H1 (cell line): ENCODE measurements at regions not wholly inside any gene's neighbourhood (a gene's known extent, or its start where the extent isn't known, plus 50 kb on each side); places are given as distances from the start of the nearest gene placed in this dataset.

ENCODE experiments used
- CTCF ChIA-PET: fragments of 300-600 bp; sonication (Branson Sonifier 250); formaldehyde crosslinking; loops from one replicate; lab custom pipeline; 2021; ENCODE audit not compliant: partially characterized antibody; lab: Charles Lee
- POLR2A ChIA-PET: fragments of 300-600 bp; sonication (Branson Sonifier 250); formaldehyde crosslinking; loops from one replicate; lab custom pipeline; 2021; ENCODE audit warnings: inconsistent platforms; ENCODE audit not compliant: partially characterized antibody; lab: Charles Lee
- DNase-seq, 2 experiments: peaks; one replicate each; pipeline versions ENCODE4 v3.0.0 to v3.0.0-alpha.2; 2010 to 2022; ENCODE audit warnings: low spot score in 2 of 2, low read depth in 1 of 2, mixed read lengths in 1 of 2
- FAIRE-seq: peaks from 2 replicates; lab custom pipeline; 2011; peaks lifted over from hg19 to GRCh38; lab: Jason Lieb, UNC
- H2AFZ ChIP-seq: 2 replicates; pipeline ENCODE4 v1.8.1; 2012; ENCODE audit warnings: low read length, inconsistent platforms
- H2AK5ac ChIP-seq: 2 replicates; pipeline ENCODE4 v1.6.1; 2013; ENCODE audit warnings: low read depth, low read length
- H2BK120ac ChIP-seq: replicated peaks from 2 replicates; pipeline ENCODE3; 2013; ENCODE audit warnings: low read depth, low read length, inconsistent platforms
- H2BK12ac ChIP-seq: 2 replicates; pipeline ENCODE4 v1.6.1; 2013; ENCODE audit warnings: low read depth, low read length
- H2BK15ac ChIP-seq: 2 replicates; pipeline ENCODE4 v1.6.1; 2013; ENCODE audit warnings: low read length
- H2BK20ac ChIP-seq: 2 replicates; pipeline ENCODE4 v1.6.1; 2013; ENCODE audit warnings: low read length
- H2BK5ac ChIP-seq: 2 replicates; pipeline ENCODE4 v1.6.1; 2013; ENCODE audit warnings: low read depth, low read length
- H3K14ac ChIP-seq: 2 replicates; pipeline ENCODE4 v1.6.1; 2013; ENCODE audit warnings: inconsistent platforms; ENCODE audit not compliant: insufficient read length
- H3K18ac ChIP-seq: 2 replicates; pipeline ENCODE4 v1.6.1; 2013; ENCODE audit warnings: low read length; ENCODE audit errors: extremely low read depth
- H3K23ac ChIP-seq: 2 replicates; pipeline ENCODE4 v1.6.1; 2013; ENCODE audit warnings: inconsistent platforms; ENCODE audit not compliant: insufficient read length
- H3K23me2 ChIP-seq: 2 replicates; pipeline ENCODE4 v1.6.1; 2013; ENCODE audit warnings: low read depth, low read length
- H3K27ac ChIP-seq: 2 replicates; pipeline ENCODE4 v1.6.1; 2011; ENCODE audit warnings: low read depth, low read length, inconsistent platforms
- H3K27me3 ChIP-seq, 4 experiments: replicated peaks in 1 of 4; 1 replicate in 1 of 4; 2 replicates in 3 of 4; pipeline versions ENCODE4 v1.6.1 to v1.8.1; 2011 to 2013; ENCODE audit warnings: low read length in 3 of 4, mild to moderate bottlenecking in 3 of 4, inconsistent platforms in 2 of 4, mixed read lengths in 2 of 4, moderate library complexity in 1 of 4; ENCODE audit not compliant: control insufficient read depth in 3 of 4, insufficient read depth in 3 of 4; ENCODE audit errors: extremely low read depth in 1 of 4
- H3K36me3 ChIP-seq, 4 experiments: 2 replicates each; pipeline versions ENCODE4 v1.6.1 to v1.8.1; 2011 to 2013; ENCODE audit warnings: mild to moderate bottlenecking in 4 of 4, low read length in 3 of 4, moderate library complexity in 2 of 4, control low read depth in 1 of 4, inconsistent platforms in 1 of 4; ENCODE audit not compliant: insufficient read depth in 4 of 4, control insufficient read depth in 2 of 4
- H3K4ac ChIP-seq: replicated peaks from 2 replicates; pipeline ENCODE3; 2013; ENCODE audit warnings: low read length, low read depth, mixed read lengths, inconsistent platforms; ENCODE audit not compliant: insufficient read length
- H3K4me1 ChIP-seq, 4 experiments: replicated peaks in 1 of 4; 1 replicate in 1 of 4; 2 replicates in 3 of 4; pipeline versions ENCODE4 v1.6.1 to v1.8.1; 2011 to 2013; ENCODE audit warnings: low read length in 3 of 4, inconsistent platforms in 2 of 4, mixed read lengths in 1 of 4; ENCODE audit not compliant: insufficient read depth in 4 of 4, control insufficient read depth in 3 of 4
- H3K4me2 ChIP-seq, 2 experiments: 2 replicates each; pipeline versions ENCODE4 v1.6.1 to v1.8.1; 2011 to 2013; ENCODE audit warnings: low read depth in 2 of 2, low read length in 2 of 2, control low read depth in 1 of 2, inconsistent platforms in 1 of 2, mild to moderate bottlenecking in 1 of 2; ENCODE audit not compliant: insufficient read depth in 1 of 2
- H3K4me3 ChIP-seq, 4 experiments: fragments of 200-600, 300-600 bp in 1 of 4; sonication (generic), shearing (Covaris generic), sonication (Bioruptor Twin) in 1 of 4; 2 replicates each; pipeline versions ENCODE4 v1.5.1 to v1.8.1; 2011 to 2016; ENCODE audit warnings: low read length in 4 of 4, low read depth in 3 of 4, control low read depth in 2 of 4, inconsistent platforms in 2 of 4, mild to moderate bottlenecking in 2 of 4, mixed read lengths in 1 of 4, moderate library complexity in 1 of 4; ENCODE audit not compliant: insufficient read depth in 2 of 4; ENCODE audit errors: extremely low read depth in 1 of 4
- H3K56ac ChIP-seq: replicated peaks from 2 replicates; pipeline ENCODE3; 2013; ENCODE audit warnings: low read depth, mild to moderate bottlenecking, mixed read lengths, low read length, inconsistent platforms; ENCODE audit not compliant: insufficient read length
- H3K79me1 ChIP-seq: 2 replicates; pipeline ENCODE4 v1.6.1; 2013; ENCODE audit warnings: low read depth, low read length, control low read depth
- H3K79me2 ChIP-seq, 2 experiments: 2 replicates each; pipeline versions ENCODE4 v1.6.1 to v1.8.1; 2012 to 2013; ENCODE audit warnings: low read length in 2 of 2, mild to moderate bottlenecking in 2 of 2, inconsistent platforms in 1 of 2; ENCODE audit not compliant: insufficient read depth in 2 of 2, control insufficient read depth in 1 of 2
- H3K9ac ChIP-seq, 4 experiments: replicated peaks in 1 of 4; 1 replicate in 1 of 4; 2 replicates in 3 of 4; pipeline versions ENCODE4 v1.6.1 to v1.8.1; 2011 to 2013; ENCODE audit warnings: low read depth in 3 of 4, low read length in 3 of 4, control low read depth in 2 of 4, mild to moderate bottlenecking in 2 of 4, moderate library complexity in 2 of 4, inconsistent platforms in 1 of 4; ENCODE audit errors: extremely low read depth in 1 of 4
- H3K9me3 ChIP-seq, 2 experiments: 2 replicates each; pipeline versions ENCODE4 v1.6.1 to v1.8.1; 2012 to 2013; ENCODE audit warnings: mild to moderate bottlenecking in 2 of 2, moderate library complexity in 2 of 2, control low read depth in 1 of 2, inconsistent platforms in 1 of 2, low read depth in 1 of 2, low read length in 1 of 2, mixed read lengths in 1 of 2; ENCODE audit not compliant: insufficient read depth in 2 of 2
- H4K20me1 ChIP-seq, 2 experiments: replicated peaks in 1 of 2; 2 replicates each; pipeline versions ENCODE3 to v1.8.1; 2011 to 2013; ENCODE audit warnings: inconsistent platforms in 2 of 2, low read length in 2 of 2, mild to moderate bottlenecking in 1 of 2; ENCODE audit not compliant: insufficient read depth in 2 of 2, control insufficient read depth in 1 of 2
- H4K5ac ChIP-seq: 2 replicates; pipeline ENCODE4 v1.6.1; 2013; ENCODE audit warnings: low read length, low read depth, mixed read lengths, inconsistent platforms; ENCODE audit not compliant: insufficient read length
- H4K8ac ChIP-seq: 2 replicates; pipeline ENCODE4 v1.8.0; 2013; ENCODE audit warnings: mild to moderate bottlenecking, moderate library complexity, low read length, inconsistent platforms; ENCODE audit not compliant: insufficient read depth; ENCODE audit errors: extremely low read depth
- H4K91ac ChIP-seq: replicated peaks from 2 replicates; pipeline ENCODE3; 2013; ENCODE audit warnings: low read length, mixed read lengths, inconsistent platforms; ENCODE audit not compliant: insufficient read length
- CBX8 ChIP-seq: fragments of 300-800, 300-1000 bp; sonication (generic); IDR thresholded peaks from 2 replicates; pipeline ENCODE4 v1.7.1; 2016; ENCODE audit warnings: low read depth, low read length, borderline replicate concordance
- CTBP2 ChIP-seq: IDR thresholded peaks from 2 replicates; pipeline ENCODE4 v1.7.0; 2011; ENCODE audit warnings: borderline replicate concordance, mild to moderate bottlenecking, moderate library complexity, mixed read lengths, low read length; ENCODE audit not compliant: insufficient read depth, insufficient read length
- HDAC2 ChIP-seq, 2 experiments: fragments of 300-600 bp in 1 of 2; sonication (generic) in 1 of 2; IDR thresholded peaks; 2 replicates each; pipeline ENCODE4 v1.6.1; 2011 to 2012; ENCODE audit warnings: low read depth in 2 of 2, low read length in 2 of 2, mild to moderate bottlenecking in 2 of 2, moderate library complexity in 2 of 2, borderline replicate concordance in 1 of 2, inconsistent platforms in 1 of 2
- KDM5A ChIP-seq: fragments of 200-600 bp; IDR thresholded peaks from 2 replicates; pipeline ENCODE4 v1.7.1; 2012; ENCODE audit warnings: mild to moderate bottlenecking, low read length, inconsistent platforms, mixed read lengths
- NANOG ChIP-seq: IDR thresholded peaks from 2 replicates; pipeline ENCODE4 v1.6.1; 2011; ENCODE audit warnings: low read length, low read depth, mild to moderate bottlenecking, inconsistent platforms; ENCODE audit not compliant: insufficient read depth, poor library complexity, severe bottlenecking
- PHF8 ChIP-seq: fragments of 200-600 bp; sonication (generic); conservative IDR thresholded peaks from 2 replicates; pipeline ENCODE4 v1.7.1; 2012; ENCODE audit warnings: low read depth, mild to moderate bottlenecking, inconsistent platforms, low read length, moderate library complexity
- SIN3A ChIP-seq, 2 experiments: IDR thresholded peaks in 1 of 2; conservative IDR thresholded peaks in 1 of 2; 2 replicates each; pipeline ENCODE4 v1.6.1; 2011 to 2012; ENCODE audit warnings: low read length in 2 of 2, improper control_type of control experiment in 1 of 2, low read depth in 1 of 2, mild to moderate bottlenecking in 1 of 2
- TAF1 ChIP-seq: IDR thresholded peaks from 2 replicates; pipeline ENCODE4 v1.6.1; 2011; ENCODE audit warnings: mild to moderate bottlenecking, low read depth, low read length
- TAF7 ChIP-seq: optimal IDR thresholded peaks from 2 replicates; pipeline ENCODE3; 2011; ENCODE audit warnings: low read depth, mild to moderate bottlenecking, inconsistent platforms, low read length, moderate library complexity, borderline replicate concordance
- TBP ChIP-seq: IDR thresholded peaks from 2 replicates; pipeline ENCODE4 v1.6.1; 2011; ENCODE audit warnings: low read depth, low read length, improper control_type of control experiment
- ZNF274 ChIP-seq: IDR thresholded peaks from 2 replicates; pipeline ENCODE4 v1.7.0; 2012; ENCODE audit warnings: low read length, borderline replicate concordance; ENCODE audit errors: extremely low read depth
- WGBS, 2 experiments: shearing (Covaris generic) in 1 of 2; methylation state at CpG; one replicate each; pipeline versions ENCODE4 v1.1.6 to v1.1.7; 2013 to 2015; ENCODE audit warnings: low lambda C conversion rate in 2 of 2, mixed read lengths in 2 of 2, inconsistent platforms in 1 of 2, low coverage in 1 of 2, missing lambda C conversion rate in 1 of 2; ENCODE audit not compliant: insufficient replicate concordance in 2 of 2, insufficient coverage in 1 of 2, insufficient read length in 1 of 2; ENCODE audit errors: extremely low coverage in 1 of 2, missing lambda C conversion rate in 1 of 2; 5-methylcytosine and 5-hydroxymethylcytosine counted together
- TF ChIP-seq, protein P1 (sequence below): IDR thresholded peaks from 2 replicates; pipeline ENCODE4 v1.6.1; 2012; ENCODE audit warnings: low read length, inconsistent platforms

DNA sequence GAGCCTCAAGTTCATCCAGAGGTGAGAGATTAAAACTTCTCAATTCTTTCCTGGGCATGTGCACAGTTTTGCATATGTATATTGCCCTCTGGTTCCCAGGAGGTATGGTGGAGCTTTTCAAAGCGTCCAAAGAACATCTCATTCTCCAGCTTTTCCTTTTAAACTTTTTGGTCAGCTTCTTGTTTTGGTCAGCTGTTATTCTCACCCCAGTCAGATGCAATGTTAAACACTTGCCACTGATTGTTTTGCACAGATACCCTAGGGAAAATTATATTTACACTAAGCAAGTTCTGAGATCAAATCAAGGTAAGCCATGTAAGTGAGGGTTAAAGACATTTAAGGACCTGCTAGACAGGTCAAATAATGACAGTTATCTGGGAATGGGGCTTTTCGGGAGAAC is 261.3 kb downstream of the EDEM1 start:
- Histone ChIP-seq H4K5ac (no peak overlapping the region), H2AK5ac (no peak overlapping the region), H2BK120ac (no peak overlapping the region), H3K27me3 (no peaks in the 10 kb centered on the region), H3K4ac (no peak overlapping the region), H3K27ac (no peak overlapping the region), H4K91ac (no peak overlapping the region), H3K79me1 (no peaks in the 10 kb centered on the region), H3K9me3 (no peaks in the 10 kb centered on the region), H2BK20ac (no peak overlapping the region), H3K79me2 (no peaks in the 10 kb centered on the region), H2AFZ (no peak overlapping the region), H3K14ac (no peak overlapping the region), H2BK12ac (no peak overlapping the region), H2BK15ac (no peak overlapping the region), H3K9ac (no peak overlapping the region), H3K23ac (no peak overlapping the region), H3K18ac (no peak overlapping the region), H4K20me1 (no peaks in the 10 kb centered on the region), H3K36me3 (no peaks in the 10 kb centered on the region), H4K8ac (no peak overlapping the region), H3K4me1 (no peaks in the 10 kb centered on the region), H3K23me2 (no peaks in the 10 kb centered on the region), H2BK5ac (no peak overlapping the region), H3K4me3 (no peak overlapping the region), H3K56ac (no peak overlapping the region), H3K4me2 (no peak overlapping the region)
- ChIA-PET POLR2A (no interaction called here), CTCF (interaction anchor here (1.4 kb wide), 1 partner anchor 22 kb away, joined by 4 read pairs; no protein-coding TSS in a partner anchor)
- 96% methylated on average over 2 of the region's 2 CpGs; no CpG with 5 or more reads in 1 of the 2 experiments for WGBS, 2 experiments
- DNase-seq: no peak
- no peak for FAIRE-seq
- TF ChIP-seq TAF1: no peak
- TF ChIP-seq CBX8: no peak
- no peak for TF ChIP-seq ZNF274
- TF ChIP-seq, protein P1, sequence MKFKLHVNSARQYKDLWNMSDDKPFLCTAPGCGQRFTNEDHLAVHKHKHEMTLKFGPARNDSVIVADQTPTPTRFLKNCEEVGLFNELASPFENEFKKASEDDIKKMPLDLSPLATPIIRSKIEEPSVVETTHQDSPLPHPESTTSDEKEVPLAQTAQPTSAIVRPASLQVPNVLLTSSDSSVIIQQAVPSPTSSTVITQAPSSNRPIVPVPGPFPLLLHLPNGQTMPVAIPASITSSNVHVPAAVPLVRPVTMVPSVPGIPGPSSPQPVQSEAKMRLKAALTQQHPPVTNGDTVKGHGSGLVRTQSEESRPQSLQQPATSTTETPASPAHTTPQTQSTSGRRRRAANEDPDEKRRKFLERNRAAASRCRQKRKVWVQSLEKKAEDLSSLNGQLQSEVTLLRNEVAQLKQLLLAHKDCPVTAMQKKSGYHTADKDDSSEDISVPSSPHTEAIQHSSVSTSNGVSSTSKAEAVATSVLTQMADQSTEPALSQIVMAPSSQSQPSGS: no peak
- TF ChIP-seq NANOG: no peak
- no peak for TF ChIP-seq HDAC2 (IDR thresholded peaks at IDR 0.05; ENCODE audit: borderline replicate concordance in 1 of 2, low read depth in 2 of 2, low read length in 2 of 2)
- TF ChIP-seq TBP: no peak
- TF ChIP-seq CTBP2: no peak
- no peak for TF ChIP-seq PHF8
- TF ChIP-seq KDM5A: no peak
- no peak for TF ChIP-seq TAF7
- no peak for TF ChIP-seq SIN3A (conservative IDR thresholded peaks at IDR 0.05 in 1 of 2, IDR thresholded peaks at IDR 0.05 in 1 of 2; ENCODE audit: low read depth in 1 of 2, low read length in 2 of 2)
